ENCODE measurements at regions not wholly inside any gene's neighbourhood (a gene's known extent, or its start where the extent isn't known, plus 50 kb on each side); places are given as distances from the start of the nearest gene placed in this dataset.
"Not testable (repeated sequence)": the region's sequence is repeated elsewhere in the genome, so short reads cannot be mapped to it uniquely, and the experiment has no call there.

DNA sequence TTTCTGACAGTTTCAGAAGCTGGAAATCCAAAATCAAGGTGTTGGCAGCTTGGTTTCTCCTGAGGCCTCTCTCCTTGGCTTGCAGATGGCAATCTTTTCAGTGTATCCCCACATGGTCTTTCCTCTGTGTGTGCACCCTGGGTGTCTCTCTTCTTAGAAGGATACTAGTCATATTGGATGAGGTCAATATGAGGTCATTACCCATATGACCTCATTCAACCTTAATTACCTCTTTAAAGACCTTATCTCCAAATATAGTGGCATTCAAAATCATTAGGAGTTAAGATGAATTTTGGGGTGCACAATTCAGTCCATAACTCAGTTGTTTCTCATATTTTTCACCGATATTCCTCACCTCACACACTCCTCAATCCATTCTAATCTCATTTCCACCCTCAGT is 92.4 kb upstream of the TGM3 start:
- DNase-seq (ENCODE audit: low read depth) = no peak

DNA sequence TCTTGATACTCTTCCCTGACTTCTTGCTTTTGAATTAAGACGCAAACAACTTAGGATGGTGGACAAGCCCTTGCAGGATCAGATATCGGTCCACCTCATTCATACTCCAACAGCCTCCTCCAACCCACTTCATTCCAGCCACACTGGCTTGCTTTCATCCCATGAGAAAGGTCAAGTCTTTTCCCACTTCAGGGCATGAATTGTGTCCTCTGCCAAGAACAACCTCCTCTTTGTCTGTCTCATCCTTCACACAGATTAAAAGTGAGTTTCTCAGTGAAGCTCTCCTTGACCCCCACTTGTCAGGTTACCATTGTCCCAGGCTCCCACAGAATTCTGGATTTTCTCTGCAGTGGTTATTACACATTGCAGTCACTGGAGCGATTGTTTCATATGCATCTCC is 91.8 kb upstream of the TGM3 start:
- no peak for DNase-seq (ENCODE audit: low read depth)

DNA sequence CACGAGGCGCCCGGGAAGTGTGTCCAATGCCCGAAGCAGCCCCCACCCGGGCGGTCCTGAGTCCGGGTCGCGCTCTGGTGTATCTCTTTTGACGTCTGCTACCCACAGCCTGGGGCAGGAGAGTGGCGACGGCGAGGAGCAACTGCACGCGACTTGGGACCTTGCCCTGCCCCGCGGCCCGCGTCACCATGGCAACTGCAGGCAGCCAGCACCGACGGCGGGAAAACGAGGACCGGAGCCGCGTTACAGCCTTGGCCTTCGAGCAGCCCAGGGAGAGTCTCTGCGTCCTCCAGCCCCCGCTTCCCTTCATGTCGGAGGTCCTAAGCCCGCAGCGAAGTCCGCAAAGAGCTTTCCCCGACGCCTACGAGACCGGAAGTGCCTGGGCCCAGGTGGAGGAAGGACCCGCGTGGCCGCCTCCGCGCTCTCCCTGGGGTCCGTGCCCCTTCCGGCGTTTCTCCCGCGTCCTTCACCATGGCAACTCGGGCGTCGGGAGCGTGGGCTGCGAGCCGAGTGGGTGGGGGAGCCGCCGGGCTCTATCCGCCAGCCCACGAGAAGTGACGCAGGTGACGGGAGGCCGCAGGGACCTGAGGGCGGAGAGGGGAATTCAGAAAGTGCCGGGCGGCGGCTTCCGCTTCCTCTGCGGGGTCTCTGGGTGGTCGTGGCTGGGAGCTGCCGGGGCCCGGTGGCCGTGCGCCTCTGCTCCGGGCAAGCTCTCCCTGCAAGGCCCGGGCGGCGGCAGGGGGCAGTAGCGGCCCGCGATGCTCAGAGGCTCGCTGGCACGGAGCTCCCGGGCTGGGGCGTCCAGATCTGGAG is 88.6 kb upstream of the TGM3 start:
- peak; percentile 23 for DNase-seq (ENCODE audit: low read depth)

DNA sequence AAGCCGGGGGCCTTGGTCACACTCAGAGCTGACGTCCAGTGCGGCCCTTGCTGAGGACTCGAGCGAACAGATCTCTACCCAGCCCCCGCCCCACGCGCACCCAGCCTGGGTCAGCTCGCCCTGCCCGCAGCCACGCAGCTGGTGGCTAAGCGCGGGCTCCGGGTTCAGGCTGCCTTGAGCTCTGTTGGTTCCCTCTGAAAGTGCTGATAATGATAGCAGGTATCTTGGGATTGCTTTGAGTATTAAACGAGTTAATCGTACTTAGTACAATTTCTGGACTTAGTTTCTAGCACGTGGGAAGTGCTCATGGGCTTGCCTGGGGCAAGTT is 88.1 kb upstream of the TGM3 start:
- no peak for DNase-seq (ENCODE audit: low read depth)

DNA sequence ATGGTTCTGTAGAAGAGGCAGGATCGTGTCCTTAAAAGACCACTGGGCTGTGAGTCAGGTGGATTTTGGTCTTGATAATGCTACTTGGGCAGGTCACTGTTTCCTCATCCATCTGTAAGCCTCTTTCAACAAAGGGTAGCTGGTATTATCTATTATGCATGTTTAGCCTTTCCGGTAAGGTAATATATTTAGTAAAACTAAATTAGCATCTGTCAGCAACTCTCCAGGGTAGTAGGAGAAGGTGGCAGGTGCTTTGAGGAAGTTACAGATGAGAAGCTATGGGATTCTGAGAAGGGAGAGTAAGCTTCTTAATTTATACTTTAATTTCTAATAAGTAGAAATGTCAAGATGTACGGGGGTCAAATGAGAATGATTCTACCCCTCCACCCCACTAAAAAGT is 86.9 kb upstream of the TGM3 start:
- no peak for DNase-seq (ENCODE audit: low read depth)

DNA sequence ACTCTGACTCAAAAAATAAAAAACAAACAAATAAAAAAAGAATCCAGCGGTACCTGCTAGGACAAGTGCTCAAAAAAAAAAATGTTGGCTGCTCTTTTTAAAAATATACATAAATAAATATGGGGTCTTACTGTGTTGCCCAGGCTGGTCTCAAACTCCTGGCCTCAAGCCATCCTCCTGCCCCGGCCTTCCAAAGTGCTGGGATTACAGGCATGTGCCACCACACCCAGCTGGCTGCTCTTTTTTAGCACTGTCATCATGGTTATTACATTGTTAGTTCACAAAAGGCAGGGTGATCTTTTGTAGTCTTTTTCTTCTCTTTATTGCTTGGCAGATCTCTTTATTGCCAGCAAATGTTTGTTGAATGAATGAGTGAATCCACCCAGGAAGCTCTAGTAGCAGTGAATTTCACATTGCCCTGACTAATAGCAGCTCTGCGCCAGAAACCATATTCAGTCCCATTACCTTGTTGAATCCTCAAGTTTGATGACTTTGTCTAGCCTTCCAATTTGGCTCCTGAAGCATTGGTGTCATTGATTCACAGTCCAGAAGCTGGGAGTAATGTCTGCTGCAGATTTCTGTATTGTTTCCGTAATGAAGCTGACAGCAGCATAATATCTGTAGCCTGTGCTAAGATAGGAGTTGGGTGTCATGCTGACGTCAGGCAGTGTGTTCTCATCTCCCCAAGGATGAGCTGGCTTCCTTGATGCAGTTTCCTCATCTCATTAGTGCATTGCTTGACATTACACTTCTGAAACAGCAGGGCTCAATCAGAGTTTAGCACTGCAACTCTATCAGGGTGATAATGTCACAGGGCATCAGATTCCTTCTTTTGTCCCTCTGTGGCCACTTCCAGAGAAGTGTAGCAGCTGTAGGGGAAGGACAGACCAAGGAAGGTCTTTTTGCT is 84.9 kb upstream of the TGM3 start:
- DNase-seq (ENCODE audit: low read depth) = no peak

DNA sequence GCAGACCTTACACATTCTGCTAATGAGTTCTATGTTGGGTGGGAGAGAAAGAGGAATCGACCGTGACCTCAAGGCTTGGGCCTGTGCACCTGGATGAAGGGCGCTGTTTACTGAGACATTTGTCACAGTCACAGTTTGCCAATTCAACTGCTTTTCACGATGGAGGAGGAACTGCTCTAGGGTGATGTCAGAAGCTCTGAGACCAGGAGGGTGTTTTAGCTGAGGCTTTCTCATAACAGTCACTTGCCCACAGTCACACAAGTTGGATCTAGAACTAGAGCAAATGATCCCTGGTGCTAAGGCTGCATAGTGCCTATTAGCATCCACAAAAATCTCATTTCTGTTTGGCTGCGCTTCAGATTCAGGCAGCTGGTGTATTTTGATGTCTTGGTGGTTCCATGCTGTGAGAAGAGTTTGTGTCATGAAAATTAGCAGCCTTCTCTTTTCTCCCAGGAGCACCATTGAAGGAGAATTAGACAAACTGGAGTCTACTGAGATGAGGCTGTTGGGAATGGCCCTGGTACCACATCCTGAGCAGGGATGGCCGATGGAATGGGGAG is 83.3 kb upstream of the TGM3 start:
- DNase-seq (ENCODE audit: low read depth) = no peak

DNA sequence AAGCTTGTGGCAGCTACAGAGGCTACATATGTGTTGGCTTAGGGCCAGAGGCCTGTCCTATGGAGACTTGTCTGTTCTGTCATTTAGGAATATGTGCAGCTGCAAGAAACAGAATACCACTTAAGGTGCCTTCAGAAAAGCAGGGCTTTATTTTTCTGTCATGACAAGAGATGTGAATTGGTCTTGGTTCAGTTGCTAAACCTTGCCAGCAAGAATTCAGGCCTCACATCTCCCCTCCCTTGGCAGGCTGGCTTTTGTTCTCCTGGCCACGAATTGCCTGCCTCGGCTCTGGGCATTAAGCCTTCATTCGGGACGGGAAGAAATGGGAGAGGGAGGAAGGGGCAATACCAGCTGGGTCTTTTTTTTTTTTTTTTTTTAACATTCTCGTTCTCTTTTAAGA is 82.4 kb upstream of the TGM3 start:
- no peak for DNase-seq (ENCODE audit: low read depth)

DNA sequence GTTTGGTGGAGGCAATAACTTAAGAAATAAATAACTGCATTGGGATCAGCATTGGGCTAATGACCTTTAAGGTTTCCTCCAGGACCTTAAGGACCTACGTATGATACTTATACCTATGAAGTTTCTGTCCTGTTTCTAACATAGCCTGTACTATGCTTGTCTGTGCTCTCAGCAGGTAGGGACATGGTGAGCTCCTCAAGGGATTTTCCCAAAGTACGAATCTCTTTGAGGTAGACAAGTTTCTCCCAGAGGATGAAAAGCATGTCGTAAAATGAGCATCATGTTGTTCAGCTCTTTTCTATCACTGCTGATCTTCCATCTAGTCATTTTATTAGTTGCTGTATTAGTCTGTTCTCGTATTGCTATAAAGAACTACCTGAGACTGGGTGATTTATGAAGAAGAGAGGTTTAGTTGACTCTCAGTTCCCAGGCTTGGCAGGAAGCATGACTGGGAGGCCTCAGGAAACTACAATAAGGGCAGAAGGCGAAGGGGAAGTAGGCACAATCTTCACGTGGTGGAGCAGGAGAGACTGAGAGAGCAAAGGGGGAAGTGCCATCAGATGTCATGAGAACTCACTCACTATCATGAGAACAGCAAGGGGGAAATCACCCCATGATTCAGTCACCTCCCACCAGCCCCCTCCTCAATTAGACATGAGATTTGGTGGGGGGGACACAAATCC is 77.8 kb upstream of the TGM3 start:
- no peak for DNase-seq (ENCODE audit: low read depth)

DNA sequence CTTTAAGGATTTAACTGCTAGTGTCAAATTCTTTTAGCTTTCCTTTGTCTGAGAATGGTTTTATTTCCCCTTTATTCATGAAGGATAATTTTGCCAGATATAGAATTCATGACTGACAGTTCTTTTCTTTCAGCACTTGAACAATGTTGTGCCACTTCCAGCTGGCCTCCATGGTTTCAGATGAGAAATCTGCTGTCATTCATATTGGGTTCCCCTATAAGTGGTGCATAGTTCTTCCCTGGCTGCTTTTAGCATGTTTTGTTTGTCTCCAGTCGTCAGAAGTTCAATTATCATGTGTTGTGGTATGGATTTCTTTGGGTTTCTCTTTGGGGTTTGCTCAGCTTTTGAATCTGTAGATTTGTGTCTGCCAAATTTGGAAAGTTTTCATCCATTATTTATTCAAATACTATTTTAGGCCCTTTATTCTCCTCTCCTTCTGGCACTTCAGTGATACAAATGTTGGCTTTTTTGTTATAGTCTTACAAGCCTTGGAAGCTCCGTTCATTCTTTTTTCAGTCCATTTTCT is 76.3 kb upstream of the TGM3 start:
- DNase-seq (ENCODE audit: low read depth) = no peak

DNA sequence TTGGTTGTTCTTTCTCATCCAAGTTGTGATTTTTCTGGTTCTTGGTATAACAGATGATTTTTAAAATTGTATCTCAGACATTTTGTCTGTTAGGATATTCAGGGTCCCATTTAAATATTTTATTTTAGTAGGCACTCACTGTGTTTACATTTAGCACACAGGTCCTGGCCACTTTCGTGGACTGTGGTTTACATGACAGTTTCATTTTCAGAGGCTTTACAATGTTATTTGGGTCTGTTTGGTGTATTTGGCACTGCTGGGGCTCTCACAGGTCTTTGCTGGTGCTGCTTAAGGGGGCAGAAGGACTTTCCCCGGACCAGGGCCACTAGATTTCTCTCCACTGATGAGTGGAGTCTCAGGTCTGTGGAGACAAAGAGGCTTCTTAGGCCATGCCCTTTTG is 75.5 kb upstream of the TGM3 start:
- no peak for DNase-seq (ENCODE audit: low read depth)

DNA sequence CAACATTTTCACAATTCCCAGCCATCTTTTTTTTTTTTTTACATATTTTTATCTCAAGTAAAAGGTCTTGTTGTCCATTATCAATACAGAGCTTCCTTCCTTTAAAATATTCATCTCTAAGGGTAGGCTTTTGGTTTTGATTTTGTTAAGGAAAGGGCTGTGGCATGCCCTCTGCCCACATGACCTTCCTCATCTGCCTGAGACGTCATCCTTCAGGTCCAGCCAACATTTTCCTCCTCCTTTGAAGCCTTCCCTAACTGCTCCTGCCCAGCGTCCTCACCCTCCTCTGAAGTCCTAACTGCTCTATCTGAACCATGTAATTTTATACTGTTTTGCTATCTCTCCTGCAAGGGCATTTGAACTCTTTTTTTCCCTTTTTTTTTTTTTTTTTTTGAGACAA is 73.9 kb upstream of the TGM3 start:
- DNase-seq (ENCODE audit: low read depth) = no peak

DNA sequence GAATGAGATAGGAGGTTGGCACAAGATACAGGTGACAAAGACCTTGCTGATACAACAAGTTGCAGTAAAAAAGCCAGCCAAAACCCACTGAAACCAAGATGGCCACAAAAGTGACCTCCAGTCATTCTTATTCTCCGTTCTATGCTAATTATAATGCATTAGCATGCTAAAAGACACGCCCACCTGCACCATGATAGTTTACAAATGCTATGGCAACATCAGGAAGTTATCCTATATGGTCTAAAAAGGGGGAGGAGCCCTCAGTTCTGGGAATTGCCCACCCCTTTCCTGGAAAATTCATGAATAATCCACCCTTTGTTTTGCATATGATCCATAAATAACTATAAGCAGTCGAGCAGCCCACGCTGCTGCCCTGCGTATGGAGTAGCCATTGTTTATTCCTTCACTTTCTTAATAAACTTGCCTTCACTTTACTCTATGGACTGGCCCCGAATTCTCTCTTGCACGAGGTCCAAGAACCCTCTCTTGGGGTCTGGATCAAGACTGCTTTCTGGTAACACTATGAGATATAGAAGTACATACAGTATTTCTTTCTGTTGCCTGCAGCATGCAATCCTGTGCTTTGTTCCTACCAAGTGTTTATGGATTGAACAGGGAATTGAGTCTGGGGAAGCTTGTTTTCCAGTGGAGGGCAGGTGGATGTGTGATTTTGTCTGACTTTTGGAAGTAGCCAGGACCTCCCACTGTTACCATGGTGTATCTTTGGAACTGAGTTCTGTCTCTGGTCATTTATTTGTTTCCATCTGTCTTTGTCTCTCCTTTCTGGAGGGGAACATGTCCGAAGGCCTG is 72.0 kb upstream of the TGM3 start:
- no peak for DNase-seq (ENCODE audit: low read depth)

DNA sequence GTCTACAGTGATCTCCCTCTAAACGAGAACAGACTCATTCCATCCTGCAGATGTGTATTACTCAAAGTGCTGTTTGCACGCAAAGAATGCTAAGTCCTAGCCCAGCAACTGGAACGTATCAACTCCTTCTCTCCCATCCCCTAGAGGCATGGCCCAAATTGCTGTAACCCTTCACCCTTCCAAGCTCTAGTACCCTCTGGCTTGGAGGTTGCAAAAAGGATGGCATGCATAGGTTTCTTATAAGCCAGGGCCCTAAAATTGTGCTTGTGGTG is 71.5 kb upstream of the TGM3 start:
- DNase-seq (ENCODE audit: low read depth) = no peak

DNA sequence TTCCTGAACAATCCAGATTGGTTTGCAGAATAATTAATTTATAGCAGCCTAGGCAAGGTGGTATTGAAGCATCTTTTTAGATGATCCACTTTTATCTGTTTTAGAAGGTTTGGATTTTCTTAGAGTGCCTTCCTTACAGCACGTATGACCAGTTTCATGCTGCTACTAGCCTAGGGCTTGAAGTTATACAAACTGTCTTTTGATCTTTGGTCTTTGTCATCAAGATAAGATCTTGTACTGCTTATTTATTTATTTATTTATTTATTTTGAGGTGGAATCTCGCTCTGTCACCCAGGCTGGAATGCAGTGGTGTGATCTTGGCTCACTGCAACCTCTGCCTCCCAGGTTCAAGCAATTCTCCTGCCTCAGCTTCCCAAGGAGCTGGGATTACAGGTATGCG is 68.5 kb upstream of the TGM3 start:
- DNase-seq (ENCODE audit: low read depth) = not testable (repeated sequence)

DNA sequence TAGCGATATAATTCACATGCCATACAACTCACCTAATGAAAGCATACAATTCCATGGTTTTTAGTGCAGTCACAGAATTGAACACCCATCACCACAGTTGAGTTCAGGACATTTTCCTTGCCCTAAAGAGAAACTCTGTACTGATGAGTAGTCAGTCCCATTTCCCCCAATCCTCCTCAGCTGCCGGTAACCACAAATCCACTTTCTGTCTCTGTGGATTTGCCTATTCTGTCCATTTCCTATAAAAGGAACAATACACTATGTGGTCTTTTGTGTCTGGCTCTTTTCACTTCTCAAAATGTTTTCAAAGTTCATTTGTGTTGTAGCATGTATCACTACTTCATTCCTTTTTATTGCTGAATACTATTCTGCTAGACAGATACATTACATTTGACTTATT is 67.9 kb upstream of the TGM3 start:
- no peak for DNase-seq (ENCODE audit: low read depth)

DNA sequence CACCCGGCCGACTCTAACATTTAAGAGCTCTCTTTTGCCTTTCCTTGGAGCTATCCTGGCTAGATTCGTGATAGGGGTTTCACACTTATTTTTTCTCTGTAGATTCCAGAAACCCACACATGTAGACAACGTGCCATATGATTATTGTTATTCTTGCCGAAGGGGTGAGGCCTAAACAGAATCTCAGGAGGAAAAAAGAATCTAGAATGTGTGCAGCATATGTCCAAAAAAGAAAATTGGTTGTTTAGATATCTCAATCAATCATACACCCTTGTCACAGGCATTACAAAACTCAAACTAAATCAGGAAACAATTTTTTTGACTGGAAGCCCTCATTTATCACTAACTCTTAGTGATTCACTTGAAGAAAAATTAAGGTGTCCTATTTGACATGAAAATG is 66.9 kb upstream of the TGM3 start:
- DNase-seq (ENCODE audit: low read depth) = no peak

DNA sequence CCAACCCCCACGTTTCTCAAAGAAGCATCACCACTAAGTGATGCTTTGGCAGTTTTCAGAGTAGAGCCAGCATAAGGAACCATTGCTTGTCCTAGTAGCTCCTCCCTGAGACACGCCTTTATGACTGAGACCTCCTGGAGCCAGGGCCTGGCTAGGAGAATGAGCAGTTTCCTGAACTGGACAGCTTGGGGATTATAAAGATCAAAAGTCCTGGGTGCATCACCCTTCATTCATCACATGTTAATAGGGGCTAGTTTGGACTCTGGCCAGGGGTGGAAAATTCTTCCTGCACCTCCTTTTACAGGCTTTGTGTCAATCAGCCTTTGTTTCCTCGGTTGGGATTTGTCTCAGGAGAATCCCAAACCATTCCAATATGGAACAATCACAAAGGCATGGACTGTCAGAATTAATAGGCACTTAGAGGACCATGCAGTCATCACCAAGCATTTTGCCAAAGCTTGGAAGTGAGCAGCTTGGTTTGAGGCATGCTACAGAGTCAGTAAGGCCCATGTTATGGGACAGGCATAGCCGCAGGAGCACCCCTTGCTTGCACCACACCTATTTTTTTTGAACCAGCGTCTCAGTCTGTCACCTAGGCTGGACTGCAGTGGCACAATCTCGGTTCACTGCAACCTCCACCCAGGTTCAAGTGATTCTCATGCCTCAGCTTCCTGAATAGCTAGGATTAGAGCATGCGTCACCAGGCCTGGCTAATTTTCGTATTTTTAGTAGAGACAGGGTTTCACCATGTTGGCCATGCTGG is 64.9 kb upstream of the TGM3 start:
- no peak for DNase-seq (ENCODE audit: low read depth)

DNA sequence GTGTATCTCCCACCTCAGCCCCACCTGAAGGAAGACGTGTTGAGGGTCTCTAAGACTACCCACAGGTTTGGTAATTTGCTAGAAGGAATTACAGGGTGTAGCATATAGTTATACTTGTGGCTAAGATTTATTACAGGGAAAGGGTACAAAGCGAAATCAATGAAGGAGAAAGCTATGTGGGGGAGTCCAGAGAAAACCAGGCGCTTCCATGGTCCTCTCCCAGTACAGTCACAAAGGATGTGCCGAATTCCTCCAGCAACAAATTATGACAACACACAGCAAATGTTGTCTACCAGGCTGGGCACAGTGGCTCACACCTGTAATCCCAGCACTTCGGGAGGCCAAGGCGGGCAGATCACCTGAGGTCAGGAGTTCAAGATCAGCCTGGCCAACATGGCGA is 64.1 kb upstream of the TGM3 start:
- no peak for DNase-seq (ENCODE audit: low read depth)

DNA sequence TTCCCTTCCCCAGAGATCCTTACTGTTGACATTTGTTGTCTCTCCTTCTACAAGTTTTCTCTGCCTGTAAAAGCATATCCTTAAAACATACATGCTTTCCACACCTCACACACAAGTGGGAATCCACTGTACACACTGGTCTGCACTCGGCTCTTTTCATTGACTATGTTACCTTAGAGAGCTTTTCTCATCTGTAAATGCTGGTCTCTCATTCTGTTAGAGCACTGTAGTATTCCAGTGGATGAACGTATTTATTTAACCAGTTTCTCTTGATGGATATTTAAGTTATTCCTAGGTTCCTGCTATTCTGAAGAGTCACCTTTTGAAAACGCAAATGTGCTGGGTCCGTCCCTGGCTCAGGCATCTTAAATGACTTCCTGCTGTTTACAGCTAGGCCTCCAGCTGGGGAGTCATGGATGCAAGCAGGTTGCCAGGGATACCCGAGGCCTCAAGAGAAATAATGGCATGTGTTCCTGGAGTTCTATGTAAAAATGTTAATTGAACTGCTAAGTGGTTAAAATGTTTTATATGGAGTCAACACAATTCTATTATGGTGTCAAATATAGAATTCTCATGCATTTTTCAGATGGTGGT is 61.1 kb upstream of the TGM3 start:
- no peak for DNase-seq (ENCODE audit: low read depth)

DNA sequence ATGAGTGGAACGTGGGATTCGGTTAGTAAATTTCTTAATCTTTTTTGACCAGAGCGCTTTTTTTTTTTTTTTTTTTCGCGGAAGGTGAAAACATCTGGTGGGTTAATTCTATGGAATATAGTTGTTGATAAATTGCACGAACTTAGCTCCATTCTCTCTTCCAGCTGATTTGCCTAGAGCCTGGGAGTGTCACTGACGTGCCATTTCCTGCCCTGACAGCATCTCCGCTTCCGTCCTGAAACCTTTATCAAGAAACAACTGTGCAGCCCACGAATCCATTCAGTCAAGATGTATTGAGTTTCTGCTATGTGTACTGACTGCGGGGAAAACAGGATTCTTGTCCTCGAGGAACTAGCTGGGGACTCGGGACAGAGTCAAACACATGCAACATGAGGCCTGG is 59.5 kb upstream of the TGM3 start:
- no peak for DNase-seq (ENCODE audit: low read depth)

Measured in stimulated activated CD8-positive, alpha-beta memory T cell treated with anti-CD3 and anti-CD28 coated beads, Interleukin-12 subunit alpha, Interleukin-12 subunit beta, amount 100 ng/mL, for 1 hour (primary cell).